ENCODE measurements at regions not wholly inside any gene's neighbourhood (a gene's known extent, or its start where the extent isn't known, plus 50 kb on each side); places are given as distances from the start of the nearest gene placed in this dataset.
"Not testable (repeated sequence)": the region's sequence is repeated elsewhere in the genome, so short reads cannot be mapped to it uniquely, and the experiment has no call there.

DNA sequence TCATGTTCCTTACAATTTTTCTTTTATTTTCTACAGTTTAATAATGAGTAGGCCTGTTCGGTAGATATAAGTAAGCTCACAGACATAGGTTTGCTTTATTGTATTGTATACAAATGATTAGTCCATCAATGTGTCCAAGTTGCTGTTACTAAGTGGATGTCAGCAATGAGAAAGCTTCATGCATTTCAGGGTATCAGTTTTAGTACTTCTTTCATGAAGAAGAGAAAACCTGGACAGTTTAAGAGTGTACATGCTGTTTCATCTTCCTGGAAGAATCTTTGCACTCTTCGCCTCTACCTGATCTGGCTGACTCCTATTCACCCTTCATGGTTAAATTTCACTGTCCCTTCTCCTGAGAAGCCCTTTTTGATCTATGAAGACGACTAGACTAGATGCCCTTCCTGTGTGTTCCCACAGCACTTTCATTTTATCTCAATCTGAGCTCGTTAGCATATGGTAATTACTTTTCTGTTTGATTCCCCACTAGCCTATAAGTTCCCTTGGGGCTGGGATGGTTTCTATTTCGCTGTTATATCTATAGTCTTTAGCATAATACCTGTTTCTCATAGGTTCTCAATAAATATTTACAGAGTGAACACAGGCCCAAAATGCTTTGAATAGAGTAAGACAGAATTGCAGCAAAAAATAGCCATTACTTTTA is 70.7 kb downstream of the CETN3 start:
- TF ChIP-seq, protein P1, sequence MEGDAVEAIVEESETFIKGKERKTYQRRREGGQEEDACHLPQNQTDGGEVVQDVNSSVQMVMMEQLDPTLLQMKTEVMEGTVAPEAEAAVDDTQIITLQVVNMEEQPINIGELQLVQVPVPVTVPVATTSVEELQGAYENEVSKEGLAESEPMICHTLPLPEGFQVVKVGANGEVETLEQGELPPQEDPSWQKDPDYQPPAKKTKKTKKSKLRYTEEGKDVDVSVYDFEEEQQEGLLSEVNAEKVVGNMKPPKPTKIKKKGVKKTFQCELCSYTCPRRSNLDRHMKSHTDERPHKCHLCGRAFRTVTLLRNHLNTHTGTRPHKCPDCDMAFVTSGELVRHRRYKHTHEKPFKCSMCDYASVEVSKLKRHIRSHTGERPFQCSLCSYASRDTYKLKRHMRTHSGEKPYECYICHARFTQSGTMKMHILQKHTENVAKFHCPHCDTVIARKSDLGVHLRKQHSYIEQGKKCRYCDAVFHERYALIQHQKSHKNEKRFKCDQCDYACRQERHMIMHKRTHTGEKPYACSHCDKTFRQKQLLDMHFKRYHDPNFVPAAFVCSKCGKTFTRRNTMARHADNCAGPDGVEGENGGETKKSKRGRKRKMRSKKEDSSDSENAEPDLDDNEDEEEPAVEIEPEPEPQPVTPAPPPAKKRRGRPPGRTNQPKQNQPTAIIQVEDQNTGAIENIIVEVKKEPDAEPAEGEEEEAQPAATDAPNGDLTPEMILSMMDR (conservative IDR thresholded peaks at IDR 0.05; ENCODE audit: low read depth, low read length), result no peak
- DNase-seq (ENCODE audit: low read depth), result no peak
- H3K4me3 ChIP-seq (ENCODE audit: low read depth, low read length), result no peak overlapping the region

DNA sequence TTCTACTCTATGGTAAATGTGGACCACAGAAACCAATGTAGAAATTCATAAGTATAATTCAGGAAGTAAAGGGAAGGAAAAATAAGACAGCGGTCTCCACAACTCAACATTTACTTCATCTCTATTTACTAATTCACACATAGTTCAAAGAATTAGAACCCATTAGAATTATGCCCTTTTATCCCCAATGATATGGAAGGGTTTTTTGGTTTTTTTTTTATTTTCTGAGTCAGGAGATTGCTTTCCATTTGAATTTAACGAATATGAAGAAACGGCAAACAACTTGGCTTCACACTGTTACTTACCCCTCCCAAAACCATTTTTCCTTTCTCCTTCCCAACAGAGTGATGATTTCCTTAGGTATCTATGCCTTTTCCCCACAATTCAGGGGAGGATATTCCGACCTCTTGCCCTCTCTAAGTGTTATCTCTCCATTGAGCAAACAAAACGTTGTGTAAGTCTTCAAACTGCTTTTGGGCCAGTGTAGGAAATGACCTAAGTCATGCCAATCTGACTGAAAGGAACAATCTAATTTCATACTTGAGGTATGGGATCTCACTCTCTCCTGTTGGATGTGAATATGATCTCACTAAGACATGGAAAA is 72.0 kb downstream of the CETN3 start:
- TF ChIP-seq, protein P1 (conservative IDR thresholded peaks at IDR 0.05; ENCODE audit: low read depth, low read length), result no peak
- no peak for DNase-seq (ENCODE audit: low read depth)
- H3K4me3 ChIP-seq (ENCODE audit: low read depth, low read length), result no peak overlapping the region

DNA sequence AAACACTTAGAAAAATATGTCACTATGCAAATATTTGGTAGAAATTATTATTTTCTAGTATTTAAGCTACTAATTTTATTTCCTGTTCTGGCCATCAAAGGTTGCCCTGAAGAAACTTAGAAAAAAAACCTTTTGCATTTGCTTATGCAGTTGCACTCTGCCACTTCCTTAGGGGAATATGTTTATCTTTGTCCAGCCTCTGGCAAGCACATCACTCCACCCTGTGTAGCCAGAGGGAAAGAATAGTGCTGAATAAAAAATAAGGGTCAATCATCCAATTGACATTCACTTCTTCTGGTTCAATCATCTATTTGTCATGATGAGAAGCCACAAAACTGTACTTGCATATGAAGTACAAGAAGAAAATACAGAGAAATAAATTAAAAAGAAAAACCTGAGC is 72.8 kb downstream of the CETN3 start:
- H3K4me3 ChIP-seq (ENCODE audit: low read depth, low read length), result no peak overlapping the region
- no peak for DNase-seq (ENCODE audit: low read depth)
- TF ChIP-seq, protein P1 (conservative IDR thresholded peaks at IDR 0.05; ENCODE audit: low read depth, low read length), result no peak

DNA sequence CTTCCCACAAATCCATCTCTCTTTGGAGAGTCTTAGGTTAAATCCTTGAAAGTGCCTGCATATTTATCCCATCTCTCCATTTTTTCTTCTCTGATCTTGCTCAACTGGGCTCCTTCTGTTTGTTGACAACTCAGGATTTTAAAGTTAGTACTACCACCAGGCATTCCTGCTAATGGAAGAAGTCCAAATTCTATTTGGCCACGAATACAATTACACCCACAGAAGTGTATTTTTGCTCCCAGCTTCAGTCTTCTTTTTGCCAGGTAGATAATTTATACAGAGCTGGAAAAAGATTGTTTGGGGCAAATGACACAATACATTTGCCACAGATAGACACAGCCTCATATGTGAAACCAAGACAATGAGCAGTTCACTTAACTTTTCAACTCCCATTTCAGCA is 74.8 kb downstream of the CETN3 start:
- TF ChIP-seq, protein P1 (conservative IDR thresholded peaks at IDR 0.05; ENCODE audit: low read depth, low read length), result no peak
- no peak for DNase-seq (ENCODE audit: low read depth)
- no peak overlapping the region for H3K4me3 ChIP-seq (ENCODE audit: low read depth, low read length)

DNA sequence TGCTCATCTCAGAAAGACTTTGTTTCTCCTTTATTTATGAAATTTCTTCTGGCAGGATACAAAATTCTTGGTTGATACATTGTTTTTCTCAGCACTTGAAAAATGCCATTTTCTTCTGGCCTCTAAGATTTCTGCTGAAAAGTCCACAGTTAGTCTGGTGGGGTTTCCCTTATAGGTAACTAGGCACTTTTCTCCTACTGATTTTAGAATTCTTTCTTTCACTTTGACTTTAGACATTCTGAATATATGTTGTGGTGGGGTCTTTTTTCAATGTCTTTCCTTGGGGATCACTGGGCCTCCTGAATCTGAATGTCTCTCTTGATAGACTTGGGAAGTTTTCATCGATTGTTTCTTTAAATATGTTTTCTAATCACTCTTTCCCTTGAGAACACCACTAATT is 79.6 kb downstream of the CETN3 start:
- TF ChIP-seq, protein P1 (conservative IDR thresholded peaks at IDR 0.05; ENCODE audit: low read depth, low read length), result no peak
- H3K4me3 ChIP-seq (ENCODE audit: low read depth, low read length), result no peak overlapping the region
- DNase-seq (ENCODE audit: low read depth), result no peak

DNA sequence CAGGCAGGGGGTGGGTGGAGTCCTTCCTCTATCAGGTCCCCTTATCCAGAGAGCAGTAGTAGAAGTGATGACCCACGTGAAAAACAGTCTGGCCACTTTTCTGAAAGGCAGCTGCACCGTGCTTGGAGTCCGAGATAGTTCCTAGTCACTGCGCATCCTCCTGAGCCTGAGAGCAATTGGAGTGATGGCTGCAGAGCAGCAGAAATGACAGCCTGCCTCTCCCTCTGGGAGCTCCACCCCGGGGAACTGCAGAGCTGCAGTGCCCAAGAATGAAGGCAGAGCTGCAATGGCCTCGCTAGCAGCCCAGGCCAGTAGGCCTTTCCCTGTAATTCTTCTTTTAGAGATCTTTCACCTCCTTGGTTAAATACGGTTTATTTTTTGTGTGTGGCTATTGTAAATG is 82.6 kb downstream of the CETN3 start:
- TF ChIP-seq, protein P1 (conservative IDR thresholded peaks at IDR 0.05; ENCODE audit: low read depth, low read length), result no peak
- no peak overlapping the region for H3K4me3 ChIP-seq (ENCODE audit: low read depth, low read length)
- no peak for DNase-seq (ENCODE audit: low read depth)

DNA sequence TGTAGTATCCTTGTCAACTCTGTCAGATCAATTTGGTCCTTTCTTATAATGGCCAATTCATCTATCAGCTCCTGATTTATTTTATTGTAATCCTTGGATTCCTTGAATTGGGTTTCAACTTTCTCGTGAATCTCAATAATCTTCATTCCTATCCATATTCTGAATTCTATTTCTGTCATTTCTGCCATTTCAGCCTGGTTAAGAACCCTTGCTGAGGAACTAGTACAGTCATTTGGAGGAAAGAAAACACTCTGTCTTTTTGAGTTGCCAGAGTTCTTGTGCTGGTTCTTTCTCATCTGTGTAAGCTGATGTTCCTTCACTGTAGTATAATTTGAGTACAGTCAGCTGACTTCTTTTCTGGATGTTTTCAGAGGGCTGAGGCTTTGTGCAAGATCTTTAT is 84.5 kb downstream of the CETN3 start:
- no peak for DNase-seq (ENCODE audit: low read depth)
- TF ChIP-seq, protein P1 (conservative IDR thresholded peaks at IDR 0.05; ENCODE audit: low read depth, low read length), result no peak
- no peak overlapping the region for H3K4me3 ChIP-seq (ENCODE audit: low read depth, low read length)

DNA sequence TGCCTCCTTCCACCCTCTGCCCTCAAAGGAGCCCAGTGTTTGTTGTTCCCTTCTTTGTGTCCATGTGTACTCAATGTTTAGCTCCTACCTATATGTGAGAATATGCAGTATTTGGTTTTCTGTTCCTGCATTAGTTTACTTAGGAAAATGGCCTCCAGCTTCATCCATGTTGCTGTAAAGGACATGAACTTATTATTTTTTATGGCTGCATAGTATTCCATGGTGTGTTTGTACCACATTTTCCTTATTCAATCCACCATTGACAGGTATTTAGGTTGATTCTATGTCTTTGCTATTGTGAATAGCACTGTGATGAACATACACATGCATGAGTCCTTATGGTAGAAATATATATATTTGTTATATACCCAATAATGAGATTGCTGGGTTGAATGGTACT is 89.2 kb downstream of the CETN3 start:
- DNase-seq (ENCODE audit: low read depth); H3K4me3 ChIP-seq (ENCODE audit: low read depth, low read length): not testable (repeated sequence)
